ENCODE measurements at regions not wholly inside any gene's neighbourhood (a gene's known extent, or its start where the extent isn't known, plus 50 kb on each side); places are given as distances from the start of the nearest gene placed in this dataset.
A peak's percentile ranks its signal among the peaks of the same experiment; 100 is the strongest.

DNA sequence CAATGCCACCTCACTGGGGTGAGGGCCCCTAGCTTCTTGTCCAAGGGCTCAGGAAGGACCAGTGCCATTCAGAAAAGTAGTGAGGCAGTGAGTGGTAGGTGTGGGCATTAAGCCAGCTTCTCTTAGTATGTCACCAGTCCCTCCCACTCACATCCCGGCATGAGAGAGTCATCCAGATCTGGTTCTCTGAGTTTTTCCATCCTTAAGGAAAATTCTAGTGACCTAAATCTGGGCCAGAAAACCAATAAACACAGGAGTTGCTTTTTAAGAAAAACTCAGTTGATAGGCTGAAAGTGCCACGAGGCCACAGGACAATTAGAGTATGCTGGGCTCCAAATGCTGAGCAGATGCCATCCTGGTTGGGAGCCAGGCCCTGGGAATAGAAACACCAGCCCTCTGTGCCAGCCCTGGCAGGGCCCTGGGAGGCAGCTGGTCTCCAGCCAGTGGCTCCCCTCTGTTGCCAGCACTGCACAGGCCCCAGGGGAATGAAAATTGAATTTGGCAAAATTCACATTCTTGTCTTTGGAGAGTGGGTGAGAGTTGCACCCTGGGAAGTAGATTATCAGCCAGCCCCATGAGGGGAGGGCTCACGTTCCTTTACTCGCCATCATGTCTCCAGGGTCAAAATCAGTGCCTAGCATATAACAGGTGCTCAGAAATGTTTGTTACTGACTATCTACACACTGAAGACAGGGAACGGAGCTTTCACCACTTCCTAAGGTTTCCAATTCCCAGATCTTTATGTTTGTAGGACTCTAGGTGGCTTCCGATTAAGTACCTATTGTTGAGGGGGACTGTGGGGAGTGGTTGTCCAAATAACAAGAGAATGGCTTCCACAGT is 52.8 kb downstream of the FAM43A start:
- no peak for DNase-seq

DNA sequence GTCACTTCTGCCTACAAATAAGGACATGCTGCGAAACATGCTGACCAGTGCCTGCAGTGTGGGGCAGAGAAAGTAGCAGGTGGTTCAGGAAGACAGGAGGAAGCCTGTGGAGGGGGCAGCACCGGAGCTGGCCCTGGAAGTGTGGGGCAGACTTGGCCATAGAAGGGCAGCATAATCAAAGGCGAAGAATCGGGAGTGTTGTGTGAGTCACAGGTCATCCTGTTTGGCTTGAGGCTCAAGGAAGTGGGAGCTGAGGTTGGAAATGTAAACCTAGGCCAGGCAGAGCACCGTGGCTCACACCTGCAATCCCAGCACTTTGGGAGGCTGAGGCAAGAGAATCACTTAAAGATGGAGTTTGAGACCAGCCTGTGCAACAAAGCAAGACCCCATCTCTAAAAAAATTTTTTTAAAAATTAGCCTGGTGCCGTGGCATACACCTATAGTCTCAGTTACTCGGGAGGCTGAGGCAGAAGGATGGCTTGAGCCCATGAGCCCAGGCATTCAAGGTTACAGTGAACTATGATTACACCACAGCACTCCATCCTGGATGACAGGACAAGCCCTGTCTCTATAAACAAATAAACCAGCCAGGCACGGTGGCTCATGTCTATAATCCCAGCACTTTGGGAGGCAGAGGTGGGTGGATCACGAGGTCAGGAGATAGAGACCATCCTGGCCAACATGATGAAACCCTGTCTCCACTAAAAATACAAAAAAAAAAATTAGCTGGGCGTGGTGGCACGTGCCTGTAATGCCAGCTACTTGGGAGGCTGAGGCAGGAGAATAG is 54.0 kb downstream of the FAM43A start:
- DNase-seq, result no peak

DNA sequence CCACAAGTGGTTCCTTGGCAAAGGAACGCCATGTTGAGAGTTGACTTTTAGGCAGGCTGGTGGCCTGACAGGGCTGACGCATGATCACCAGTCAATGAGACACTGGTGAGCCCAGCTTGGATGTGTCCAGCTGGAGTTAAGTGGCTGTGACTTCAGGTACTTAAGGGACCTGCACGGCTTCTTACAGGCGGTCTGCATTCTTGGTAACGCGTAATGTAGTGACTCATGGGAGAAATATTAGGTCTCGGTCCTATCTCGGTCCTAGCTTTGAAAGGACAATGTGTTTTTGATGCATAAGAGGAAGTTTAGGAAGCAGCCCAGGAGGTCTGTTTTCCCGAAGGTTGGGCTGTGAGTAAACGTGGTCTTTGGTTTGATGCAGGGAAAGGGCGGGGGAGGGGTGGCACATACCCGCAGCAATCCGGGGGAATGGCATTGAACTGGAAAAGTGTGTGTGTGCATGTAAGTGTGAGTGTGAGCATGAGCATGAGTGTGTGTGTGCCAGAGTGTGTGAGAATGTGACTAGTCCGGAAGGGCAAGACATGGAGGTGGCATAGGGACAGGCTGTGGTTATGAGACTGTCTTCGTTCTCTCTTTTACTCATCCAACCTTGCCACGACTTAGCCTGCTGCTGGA is 55.3 kb downstream of the FAM43A start:
- DNase-seq, result no peak

DNA sequence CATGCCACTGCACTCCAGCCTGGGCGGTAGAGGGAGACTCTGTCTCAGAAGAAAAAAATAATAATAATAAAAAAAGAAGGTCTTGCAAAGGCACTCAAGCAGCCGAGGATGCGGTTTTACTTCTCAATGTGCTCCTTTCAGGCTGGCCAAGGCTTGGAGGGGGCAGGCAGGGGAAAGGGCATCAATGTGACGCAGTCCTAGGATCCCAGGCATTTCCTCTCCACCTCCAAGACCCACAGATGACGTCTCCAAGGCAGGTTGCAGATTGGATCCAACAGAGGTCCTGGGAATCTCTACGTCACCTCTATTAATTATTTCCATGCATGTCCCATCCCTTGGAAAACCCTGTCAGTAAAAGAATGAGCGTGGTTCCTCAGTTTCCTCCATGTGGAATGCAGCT is 56.2 kb downstream of the FAM43A start:
- no peak for DNase-seq

DNA sequence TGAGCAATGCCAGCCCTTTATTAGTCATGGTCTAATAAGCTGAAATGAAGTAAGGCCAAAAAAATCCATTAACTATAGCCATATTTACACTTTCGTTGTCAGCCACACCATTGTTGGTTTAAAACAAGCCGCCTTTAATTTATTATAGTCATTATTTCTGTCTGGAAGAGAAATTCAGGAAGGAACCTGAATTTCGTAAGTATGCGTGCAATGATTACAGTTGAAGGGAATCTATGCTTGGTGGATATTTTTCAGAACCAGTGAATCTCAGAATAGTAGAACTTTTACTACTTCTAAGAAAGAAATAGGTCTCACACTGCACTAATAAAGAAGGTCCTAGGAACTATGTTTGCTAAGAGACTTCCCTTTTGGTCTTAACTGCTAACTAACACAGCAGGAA is 59.1 kb downstream of the FAM43A start:
- no peak for DNase-seq

DNA sequence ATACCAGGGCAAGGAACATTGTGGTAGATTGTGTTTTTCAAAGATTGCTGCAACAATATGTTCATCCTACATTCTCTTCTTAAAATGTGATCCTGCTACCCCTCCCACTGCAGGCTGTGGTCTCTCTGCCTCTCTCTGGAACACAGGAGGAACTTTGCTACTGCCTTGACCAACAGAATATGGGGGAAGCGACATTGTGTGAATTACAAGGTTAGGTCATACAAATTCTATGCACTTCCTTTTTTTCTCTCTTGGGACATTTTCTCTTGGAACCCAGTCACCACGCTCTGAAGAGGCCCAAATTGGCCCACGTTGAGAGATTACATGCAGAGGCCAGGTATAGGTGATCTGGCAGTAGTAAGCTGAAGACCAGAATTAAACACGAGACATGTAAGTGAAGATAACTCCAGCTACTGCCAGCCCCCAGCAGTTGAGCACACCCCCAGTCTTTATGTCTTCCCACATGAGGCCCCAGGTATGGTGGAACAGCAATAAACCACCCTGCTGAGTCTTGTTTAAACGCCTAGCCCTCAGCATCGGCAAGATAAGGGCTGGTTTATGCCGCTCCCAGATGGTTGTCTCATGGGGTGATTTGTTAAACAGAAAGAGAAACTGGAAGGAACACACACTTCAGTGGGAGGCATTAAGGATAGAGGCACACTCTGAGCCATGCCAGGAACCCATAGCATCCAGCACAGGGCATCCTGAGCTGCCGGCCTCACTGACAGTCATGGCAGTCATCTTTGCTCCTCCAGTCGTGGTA is 59.9 kb downstream of the FAM43A start:
- no peak for DNase-seq

DNA sequence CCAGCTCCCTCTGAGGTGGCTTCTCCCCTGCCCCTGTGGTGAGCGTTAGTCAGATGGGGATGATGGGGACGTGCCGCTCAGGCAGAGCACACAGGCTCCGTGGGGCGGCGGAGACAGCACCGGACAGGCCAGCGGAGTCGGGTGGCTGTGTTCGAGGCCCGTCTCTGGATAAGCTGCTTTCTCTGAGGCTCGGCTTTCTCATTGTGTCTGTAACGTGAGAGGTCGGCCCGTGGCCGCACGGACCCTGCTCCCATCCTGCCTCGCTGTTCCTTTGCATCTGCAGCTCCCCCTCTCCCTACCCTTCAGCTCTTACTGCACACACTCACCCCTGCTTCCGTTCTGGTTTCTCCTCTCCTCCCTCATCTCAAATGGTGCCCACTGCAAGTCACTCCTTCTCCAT is 62.5 kb downstream of the FAM43A start:
- DNase-seq, result no peak

DNA sequence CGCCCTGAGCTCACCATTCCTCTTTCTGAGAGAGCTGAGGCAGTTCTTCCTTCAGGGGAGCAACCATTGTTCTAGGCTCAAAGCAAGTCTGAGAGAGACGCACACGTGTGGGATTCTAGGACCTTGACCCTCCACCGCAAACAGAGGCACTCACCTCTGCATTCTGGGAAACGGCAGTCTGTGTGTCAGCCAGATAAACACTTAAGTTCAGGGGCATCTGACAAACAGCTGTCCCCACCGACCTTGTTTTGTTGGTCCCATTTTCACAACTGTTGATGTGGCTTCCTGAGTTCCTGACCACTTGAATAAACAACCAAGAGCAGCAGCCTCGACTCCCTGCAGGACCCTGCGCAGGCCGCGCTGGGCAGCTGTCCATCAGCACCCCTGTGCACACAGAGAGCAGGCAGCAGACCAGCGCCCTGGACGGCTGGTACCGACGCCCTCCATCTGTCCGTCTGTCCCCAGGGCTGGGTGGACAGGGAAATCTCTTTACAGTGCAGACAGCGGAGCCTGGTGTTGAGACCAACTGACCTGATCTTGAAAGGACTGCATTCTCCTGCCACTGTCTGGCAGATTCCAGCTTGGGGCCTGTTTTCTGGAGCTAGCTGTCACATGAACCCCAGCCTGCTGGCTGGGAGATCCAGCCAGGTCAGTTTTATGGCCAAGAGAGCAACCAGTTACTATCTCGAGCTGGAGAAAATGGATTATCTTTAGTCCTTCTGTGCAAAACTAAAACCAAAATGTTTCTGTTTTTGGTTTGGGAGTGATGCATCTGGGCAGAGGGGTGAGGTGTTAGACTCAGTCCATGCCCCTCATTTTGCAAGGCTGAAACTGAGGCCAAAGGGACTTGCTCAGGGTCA is 64.2 kb downstream of the FAM43A start:
- no peak for DNase-seq

DNA sequence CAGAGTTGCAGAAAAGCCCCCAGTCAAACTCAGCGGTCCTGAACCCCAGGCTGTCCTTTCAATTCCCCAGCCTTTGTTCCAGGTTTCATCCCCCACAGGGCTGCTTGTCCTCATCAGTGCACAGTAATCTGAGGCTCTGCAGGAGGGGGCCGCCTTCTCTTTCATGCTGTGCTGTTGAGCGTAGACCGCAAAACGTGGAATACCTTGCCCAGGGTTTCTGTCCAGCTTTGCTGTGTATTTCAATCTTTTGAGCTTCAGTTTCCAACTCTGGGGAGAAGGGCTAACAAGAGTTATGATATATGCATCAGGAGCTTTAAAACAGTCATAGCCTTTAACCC is 64.8 kb downstream of the FAM43A start:
- no peak for DNase-seq

DNA sequence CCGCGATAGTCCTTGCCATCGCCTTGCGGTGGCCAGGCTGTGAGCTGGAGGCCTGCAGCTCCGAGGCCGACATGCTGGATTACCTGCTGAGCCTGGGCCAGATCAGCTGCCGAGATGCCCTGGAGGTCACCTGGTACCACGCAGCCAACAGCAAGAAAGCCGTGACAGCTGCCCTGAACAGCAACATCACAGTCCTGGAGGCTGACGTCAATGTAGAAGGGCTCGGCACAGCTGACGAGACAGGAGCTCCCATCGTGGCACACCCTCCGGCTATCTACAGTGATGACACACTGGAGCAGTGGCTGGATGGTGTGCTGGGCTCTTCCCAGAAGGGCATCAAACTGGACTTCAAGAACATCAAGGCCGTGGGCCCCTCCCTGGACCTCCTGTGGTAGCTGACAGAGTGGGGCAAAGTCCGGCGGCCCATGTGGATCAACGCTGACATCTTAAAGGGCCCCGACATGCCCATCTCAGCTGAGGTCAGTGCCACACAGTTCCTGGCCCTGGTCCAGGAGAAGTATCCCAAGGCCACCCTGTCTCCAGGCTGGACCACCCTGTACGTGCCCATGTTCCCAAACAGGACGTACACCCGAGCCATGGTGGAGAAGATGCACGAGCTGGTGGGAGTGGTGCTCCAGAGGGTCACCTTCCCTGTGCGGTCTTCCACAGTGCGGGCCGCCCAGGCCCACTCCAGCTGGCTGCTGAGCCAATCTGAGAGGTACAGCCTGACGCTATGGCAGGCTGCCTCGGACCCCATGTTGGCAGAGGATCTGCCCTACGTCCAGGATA is 70.2 kb downstream of the FAM43A start:
- no peak for DNase-seq

DNA sequence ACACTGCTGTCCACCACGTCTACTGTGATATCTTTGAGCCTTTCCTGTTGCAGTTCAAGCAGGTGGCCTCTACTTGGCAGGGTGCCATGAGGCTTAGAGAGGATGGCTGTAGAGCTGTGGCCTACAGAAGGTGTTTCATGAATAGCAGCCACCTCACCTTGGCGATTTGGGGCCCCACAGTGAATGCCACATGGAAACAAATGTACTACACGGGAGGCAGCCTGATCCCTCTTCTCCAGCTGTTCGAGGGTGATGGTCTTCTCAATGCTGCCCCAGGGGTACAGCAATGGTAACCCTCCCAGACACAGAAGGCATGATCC is 70.7 kb downstream of the FAM43A start:
- DNase-seq, result no peak

DNA sequence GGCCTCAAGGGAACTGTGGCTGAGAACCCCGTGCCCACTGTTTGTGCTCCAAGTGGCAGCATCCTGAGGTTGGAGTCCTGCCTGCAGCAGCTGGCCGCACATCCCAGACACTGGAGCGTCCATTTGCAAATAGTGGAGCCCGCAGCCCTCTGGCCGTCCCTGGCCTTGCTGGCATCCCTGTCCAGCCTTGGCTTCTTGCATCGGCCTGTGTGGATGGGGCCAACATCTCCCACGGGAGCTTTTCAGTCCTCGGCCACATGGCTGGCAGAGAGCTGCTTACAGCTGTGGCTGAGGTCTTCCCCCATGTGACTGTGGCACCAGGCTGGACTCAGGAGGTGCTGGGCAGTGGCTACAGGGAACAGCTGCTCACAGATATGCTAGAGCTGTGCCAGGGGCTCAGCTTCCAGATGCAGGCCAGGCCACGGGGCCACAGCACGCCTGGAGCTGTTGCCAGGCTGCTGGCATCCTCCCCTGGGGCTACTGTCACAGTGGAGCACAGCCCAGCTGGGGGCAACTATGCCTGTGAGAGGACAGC is 71.2 kb downstream of the FAM43A start:
- no peak for DNase-seq

DNA sequence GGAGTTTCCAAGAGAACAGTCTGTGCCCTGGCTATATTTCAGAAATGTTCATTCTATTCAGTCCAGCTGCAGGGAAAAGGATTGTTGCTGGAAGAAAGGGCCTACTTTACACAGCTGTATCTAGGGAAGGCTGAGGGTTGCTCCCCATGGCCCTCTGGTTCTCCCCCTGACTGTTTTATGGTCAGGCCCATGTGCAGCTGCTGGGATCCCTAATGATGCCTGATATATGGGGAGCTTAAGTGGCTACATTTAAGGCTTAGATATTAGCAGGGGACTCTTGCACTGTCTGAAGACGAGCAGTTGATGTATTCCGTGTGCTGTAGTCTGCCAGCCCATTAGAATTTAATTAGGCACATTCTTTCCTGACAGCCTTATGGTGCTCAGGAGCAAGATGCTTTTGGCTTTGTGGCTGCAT is 72.0 kb downstream of the FAM43A start:
- DNase-seq, result no peak

DNA sequence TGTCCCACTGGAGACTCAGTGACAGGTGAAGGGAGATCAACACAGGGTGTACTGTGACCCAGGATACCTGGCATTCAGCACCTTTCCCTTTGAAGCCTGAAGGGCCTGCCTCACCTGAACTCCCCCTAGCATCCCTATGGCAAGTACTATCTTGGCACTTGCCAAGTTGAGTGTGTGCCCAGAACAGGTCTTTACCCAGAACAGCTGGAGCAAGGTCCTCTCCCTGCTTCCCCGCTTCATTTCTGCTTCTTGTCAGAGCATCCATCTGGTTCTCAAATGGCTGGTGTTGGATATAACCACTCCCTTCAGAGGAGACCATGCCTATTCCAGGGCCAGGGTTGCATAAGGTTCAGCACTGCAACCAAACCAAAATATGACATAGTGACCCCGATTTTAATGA is 73.0 kb downstream of the FAM43A start:
- DNase-seq, result no peak

DNA sequence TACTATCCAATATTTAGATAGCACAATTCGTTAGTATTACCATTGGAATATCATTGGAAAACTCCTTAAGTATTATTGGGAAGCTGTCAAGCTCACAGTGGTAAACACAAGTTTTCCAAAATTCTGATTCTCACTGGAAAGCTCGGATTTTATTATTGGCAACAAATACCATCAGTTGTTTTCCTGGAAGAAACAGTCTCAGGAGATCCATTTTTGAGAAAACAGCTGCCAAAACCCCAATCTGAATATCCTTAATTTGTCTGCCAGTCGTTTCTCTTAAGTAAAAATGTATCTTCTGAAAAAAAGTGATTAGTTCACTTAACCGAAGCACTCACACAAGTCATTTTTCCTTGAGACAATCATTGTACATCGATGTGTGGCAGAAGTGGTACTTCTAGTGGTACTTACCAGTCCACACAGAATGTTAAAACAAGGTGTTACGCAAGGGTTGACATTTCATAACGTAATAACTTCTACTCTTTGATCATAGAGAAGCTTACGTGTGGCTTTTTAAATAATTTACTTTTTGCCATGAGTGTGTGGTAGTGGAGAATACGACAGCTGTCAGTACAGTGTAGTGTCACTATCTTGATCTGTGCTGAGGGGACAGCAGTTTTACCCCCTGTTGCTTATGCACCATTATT is 74.9 kb downstream of the FAM43A start:
- DNase-seq, result no peak

DNA sequence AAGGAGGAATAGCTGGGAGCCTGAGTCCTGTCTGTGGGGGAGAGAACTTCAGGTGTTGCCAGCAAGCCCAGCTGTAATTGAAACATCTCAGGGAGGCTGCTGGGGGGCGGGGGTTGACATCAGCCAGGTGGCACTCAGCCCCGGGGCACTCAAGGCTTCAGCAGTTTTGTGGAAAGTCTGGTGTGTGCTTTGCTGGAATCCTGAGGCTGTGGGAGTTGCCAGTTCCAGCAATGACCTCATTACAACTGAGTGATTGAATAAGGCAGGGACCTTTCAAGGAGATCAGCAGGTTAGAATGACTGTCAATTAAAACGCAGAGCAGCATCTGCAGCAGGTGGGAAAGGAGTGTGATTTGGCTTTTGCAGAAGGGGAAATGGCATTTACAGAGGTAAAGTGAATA is 75.7 kb downstream of the FAM43A start:
- no peak for DNase-seq

DNA sequence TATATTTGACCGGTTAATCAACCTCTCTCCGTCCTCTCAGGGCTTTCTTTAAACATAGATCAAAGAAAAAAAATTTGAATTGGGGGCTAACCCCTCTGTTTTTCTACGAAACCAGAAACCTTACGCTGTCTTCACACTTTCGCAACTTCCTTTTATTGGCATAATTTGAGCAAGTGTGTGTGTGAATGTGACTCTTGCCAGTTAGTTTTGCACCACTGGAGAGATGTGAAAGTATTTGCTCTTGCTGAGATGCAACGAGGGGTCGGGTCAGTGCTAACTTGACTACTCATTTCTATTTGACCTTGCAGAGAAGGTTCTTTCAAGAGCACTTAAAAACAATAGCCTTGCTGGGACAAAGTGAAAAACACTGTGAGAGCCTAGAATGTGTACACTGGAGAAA is 81.2 kb downstream of the FAM43A start:
- DNase-seq, result no peak

DNA sequence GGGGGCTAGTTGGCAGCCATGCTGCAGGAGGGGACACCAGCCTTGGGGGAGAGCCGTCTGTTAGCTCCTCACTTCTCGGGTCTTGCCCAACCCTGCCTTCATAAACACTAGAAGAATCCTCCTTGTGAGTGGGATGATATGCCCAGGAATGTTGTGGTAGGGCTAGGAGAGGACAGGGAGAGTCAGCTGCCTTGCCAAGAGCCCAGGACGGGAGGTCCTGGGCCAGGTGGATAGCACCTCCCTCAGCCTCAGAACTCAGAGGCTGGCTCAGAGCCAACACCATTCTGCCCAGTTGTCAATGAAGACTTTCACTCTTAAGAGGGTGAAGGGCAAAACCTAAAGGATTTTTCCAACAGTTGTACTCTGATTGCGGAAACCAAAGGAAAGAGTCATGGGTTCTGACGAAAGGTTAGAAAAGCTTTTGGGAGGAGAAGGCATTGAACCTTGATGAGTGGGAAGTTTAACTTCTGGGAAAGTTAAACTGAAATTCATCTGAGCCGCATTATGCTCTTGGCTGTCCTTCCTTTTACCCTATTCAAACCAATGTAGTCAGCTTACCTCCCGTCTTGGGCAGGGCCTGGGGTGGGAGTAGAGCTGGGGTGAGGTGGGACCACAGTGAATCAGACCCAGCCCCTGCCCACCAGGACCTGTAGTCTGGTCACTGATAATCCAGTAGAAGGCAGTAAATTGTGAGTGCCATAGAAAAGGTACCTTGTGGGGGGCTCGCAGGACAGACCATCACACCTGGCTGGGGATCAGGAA is 81.9 kb downstream of the FAM43A start:
- no peak for DNase-seq

DNA sequence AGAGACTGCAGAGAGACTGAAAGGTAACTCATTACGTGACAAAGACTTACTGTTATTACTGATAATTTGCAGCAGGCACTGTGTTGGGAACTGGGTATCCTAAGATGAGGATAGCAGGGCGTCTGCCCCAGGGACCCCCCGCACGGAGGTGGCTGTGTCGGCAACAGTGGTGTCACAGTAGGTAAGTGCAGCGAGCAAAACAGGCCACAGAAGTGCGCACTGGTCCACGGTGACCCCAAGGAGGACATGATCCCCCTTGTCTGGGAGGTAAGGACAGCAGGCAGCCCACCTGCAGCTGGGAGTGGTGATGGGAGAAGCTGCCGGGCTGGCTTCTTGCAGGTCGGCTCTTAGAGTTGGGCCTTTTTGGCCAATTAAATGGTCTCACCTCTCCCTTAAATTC is 82.9 kb downstream of the FAM43A start:
- DNase-seq, result peak; percentile 27

Measured in stimulated activated CD8-positive, alpha-beta memory T cell treated with anti-CD3 and anti-CD28 coated beads, Interleukin-4, amount 100 ng/mL, for 48 hours (primary cell).